Skin of body (tissue), 1 donor: ENCODE measurements at regions not wholly inside any gene's neighbourhood (a gene's known extent, or its start where the extent isn't known, plus 50 kb on each side); places are given as distances from the start of the nearest gene placed in this dataset.
"Not testable (repeated sequence)": the region's sequence is repeated elsewhere in the genome, so short reads cannot be mapped to it uniquely, and the experiment has no call there.

ENCODE experiments used
- DNase-seq: peaks from one replicate; lab custom pipeline; 2025; lab: John Stamatoyannopoulos, UW

DNA sequence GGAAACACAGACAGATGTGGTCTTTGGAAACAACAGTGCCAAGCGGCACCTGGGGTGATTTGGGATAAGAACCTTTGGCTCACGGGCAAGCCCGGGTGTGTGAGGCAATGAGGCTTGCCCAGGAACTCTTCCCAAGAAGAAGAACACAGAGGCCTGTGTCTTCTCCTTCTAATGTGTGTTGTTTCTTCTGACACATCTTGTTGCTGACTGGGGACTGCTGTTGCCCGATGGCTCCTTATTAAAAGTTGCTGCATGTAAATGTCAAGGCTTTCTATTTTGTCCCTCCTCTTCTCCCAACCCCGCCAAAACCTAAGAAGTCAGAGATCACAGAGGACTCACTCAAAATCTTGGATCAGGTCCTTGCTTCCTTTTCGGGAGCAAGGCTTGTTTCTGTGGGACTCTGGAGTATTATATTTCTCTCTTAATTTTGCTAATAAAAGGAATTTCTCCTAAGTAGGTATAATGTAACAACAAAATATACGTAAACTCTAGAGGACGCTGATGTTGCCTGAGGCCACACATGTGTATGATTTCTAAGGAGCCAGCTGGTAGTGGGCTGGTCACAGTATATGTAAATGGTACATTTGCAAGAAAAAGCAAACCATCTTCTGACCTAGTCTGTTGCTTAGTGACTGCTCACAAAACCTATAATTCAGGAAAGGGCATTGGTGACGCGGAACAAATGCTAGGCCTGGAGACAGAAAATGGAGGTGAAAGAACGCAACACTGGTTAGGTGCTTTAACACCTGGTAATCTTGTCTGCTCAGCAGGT lies 232.5 kb downstream of the GADD45G start:
- DNase-seq = no peak

DNA sequence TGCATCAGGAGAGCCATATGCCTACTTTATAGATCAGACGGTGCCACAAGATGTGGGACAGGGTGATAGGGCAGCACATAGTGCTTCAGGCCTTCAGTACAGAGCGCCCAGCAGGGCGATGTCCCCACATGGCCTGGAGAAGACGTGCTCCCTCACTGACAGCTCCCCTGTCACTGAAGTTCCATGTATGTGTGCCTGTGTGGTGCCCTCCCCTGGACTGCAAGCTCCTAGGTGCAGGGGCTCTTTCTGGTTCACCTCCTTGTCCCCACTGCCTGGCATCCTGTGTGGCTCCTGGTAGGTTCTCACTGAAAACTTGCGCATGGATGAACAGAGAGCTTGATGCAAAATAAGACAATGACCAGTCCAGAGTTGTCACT lies 233.1 kb downstream of the GADD45G start:
- DNase-seq = no peak

DNA sequence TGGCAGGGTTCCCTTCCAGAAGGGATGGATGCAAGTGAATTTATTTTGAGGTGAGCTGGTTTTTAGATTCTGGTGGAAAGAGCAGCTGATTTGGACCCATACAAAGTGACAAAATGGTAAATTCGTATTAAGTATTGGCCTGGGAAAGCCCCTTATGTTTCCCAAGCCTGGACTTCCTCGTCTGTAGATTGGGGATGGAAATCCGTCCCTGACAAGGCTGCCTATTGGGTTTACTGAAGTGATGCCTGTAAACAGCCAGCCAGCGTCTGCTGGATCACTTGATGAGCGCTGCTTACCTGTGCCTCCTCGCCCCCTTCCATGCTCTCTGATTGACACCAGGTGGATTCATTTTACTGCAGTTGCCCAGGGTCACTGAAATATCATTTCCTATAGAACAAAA lies 233.8 kb downstream of the GADD45G start:
- DNase-seq = no peak

DNA sequence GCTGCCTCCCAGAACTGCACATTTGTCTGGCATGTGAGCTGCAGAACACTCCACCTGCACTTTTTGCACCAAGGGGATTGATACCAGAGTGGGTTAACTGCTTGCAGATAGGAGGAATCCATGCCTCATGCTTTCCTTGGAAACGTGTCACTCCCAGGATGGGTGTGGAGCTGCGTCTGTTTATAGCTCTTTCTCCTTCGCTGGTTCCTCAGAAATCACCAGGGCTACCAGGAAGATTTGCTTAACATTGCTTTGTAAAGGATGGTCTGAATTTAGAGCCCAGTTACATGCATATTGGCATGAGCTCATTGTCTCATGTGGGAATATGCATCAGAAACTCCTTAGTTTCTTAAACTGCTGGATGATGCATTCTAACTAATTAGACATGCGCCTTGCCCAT lies 234.6 kb downstream of the GADD45G start:
- peak; percentile 61 for DNase-seq

DNA sequence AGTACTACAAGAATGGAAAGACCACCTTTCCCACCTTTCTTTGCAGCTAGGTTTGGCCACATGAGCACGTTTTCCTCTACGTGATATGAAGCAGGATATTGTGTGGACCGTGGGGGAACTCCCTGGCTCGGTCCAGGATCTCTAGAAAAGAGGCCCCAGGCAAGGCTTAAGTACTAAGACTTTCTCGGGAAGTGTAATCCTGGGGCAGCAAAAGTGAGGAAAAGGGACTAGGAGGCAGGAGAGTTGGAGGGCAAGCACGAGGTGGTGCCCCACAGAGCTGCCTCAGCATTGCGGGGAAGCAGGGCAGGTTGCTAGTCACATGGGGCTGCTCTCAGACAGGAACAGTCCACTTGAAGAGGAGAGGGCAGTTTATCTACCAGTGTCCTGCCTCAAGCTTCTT lies 235.1 kb downstream of the GADD45G start:
- no peak for DNase-seq

DNA sequence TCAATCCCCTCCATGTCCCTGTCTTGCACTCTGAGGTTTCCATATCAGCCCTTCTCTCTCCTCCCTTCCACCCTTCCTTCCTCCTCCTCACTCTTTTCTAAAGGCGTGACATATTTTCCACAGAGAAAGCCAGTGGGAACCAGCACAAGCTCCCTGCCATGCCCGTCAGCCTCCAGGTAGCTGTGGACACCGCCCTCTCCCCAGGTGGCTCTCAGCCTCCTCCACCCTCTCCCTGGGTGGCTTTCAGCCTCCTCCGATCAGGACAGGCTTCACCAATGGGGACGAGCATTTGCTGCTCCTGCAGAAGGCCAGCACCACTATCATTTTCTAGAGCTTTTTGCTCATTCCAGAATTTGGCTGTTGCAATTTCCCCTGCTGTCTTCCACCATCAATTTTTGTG lies 236.6 kb downstream of the GADD45G start:
- DNase-seq = no peak

DNA sequence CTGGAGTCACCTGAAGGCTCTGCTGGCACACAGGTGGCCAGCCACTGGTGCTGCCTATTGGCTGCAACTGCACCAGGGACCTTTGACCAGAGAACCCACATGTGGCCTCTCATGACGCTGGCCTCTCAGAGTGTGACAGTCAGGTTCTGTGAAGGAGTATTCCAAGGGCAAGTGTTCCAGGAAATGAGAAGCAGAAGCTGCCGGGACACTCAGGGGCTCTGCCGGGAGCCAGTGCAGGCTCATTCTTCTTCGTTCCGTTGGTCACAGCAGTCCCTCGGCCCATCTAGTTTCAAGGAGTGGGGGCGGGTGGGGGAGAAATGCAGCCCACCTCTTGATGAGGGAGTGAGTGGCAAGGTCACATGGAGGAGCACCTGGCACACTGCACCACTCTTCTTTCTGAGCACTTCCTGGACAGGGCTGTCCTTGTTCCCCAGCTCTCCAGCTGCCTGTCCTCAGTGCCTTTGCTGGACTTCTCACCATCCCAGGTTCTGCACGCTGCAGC lies 237.5 kb downstream of the GADD45G start:
- no peak for DNase-seq

DNA sequence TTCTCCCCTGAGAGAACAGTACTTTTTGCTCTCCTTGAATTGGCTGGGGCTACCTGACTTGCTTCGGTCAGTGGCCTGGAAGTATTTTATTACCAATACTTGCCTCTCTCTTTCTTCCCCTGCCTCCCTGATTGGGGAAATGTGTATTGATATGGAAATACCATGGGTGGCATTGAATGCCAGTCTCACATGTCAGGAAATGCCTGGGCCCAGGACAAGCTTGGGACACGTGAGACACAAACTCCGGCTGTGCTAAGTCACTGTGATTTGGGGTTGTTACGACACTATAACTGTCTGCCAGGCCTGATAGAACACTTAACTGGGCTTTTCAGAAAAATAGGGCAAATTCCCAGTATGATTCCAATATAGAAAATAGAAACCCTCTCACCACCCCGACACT lies 238.3 kb downstream of the GADD45G start:
- DNase-seq = no peak

DNA sequence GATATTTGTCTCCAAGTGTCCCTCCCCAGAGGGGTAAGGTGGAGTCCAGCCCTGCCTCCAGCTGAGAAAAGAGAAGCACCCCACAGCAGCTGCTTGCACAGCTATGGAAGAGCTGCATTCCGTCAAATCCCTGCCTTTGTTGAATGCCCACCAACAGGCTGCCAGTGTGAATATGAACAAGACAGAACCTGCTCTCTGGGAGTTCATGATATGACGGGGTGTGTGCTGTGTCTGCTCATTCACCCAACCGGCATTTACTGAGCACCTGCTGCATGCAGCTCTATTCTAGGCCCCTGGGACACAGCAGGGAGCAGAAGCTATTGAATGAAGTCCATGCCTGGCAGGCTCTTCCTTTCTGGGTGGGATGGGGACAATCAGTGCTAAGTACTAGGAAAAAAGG lies 238.8 kb downstream of the GADD45G start:
- no peak for DNase-seq

DNA sequence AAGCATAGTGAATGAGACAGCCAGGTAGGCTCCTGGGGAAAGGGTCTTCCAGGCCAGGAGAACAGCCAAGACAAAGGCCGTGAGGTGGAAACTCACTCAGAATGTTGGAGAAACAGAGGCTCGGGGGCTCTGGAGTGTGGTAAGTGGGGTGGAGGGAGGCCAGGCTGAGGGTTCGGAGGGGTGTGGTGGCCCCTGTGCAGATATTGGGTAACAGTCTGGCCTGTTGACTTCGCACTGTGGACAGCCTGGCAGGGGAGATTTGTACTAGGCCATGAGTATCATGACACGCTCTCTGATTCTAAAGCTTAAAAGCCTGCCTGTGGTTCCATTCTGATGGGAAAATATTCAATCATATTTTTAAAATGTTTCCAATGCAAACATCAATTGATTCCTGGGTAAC lies 239.3 kb downstream of the GADD45G start:
- no peak for DNase-seq

DNA sequence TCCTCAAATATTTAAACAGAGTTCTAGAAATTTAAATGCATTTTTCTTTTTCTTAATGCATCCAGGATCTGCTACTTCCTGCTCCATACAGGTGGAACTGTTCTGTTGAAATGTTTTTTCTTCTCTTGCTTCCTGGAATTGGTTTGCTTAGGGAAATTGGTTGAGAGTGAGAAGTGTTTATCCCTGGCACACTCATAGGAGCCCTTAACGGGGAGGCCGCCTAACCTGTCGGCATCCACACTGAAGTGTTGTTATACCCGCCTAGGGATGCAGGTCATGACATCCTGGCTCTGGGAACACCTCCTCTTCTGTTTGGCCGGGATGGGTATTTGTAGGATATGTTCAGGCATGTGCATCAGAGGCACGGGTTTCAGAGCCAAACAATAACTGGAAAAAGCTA lies 239.7 kb downstream of the GADD45G start:
- DNase-seq = no peak

DNA sequence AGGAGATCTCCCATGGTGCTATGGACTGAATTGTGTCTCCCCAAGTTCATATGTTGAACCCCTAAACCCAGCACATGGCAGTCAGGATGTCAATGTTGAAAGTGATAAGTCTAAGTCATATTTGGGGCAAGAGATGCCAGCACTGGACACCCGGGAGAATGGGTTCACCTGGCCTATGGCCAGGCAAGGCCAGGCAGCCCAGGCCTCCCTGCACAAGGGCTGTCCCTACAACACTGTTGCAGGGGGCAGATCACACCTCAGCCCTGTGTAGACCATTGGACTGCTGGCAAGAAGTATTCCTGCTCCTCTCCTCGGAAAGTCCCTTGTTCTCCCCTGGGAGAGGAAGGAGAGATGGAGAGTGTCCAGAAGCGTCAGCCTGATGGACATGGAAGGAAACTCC lies 240.5 kb downstream of the GADD45G start:
- no peak for DNase-seq

DNA sequence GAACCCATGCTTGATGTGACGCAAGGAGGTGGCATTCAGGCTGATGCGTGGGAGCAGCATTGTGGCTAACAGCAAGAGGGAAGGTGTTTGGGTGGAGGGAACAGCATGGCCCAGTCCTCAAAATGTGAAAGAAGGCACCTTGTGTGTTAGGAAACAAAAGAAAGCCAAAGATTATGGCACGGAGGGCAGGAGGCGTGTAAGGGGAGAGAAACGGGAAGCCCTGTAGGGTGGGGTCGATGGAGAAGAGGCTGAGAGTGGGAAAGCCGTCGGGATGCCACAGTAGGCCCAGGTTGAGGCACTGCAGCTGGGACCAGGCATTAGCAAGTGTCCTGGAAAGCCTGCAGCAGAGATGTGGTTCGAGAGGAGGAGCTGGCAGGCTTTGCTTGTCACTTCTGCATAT lies 241.1 kb downstream of the GADD45G start:
- DNase-seq = no peak

DNA sequence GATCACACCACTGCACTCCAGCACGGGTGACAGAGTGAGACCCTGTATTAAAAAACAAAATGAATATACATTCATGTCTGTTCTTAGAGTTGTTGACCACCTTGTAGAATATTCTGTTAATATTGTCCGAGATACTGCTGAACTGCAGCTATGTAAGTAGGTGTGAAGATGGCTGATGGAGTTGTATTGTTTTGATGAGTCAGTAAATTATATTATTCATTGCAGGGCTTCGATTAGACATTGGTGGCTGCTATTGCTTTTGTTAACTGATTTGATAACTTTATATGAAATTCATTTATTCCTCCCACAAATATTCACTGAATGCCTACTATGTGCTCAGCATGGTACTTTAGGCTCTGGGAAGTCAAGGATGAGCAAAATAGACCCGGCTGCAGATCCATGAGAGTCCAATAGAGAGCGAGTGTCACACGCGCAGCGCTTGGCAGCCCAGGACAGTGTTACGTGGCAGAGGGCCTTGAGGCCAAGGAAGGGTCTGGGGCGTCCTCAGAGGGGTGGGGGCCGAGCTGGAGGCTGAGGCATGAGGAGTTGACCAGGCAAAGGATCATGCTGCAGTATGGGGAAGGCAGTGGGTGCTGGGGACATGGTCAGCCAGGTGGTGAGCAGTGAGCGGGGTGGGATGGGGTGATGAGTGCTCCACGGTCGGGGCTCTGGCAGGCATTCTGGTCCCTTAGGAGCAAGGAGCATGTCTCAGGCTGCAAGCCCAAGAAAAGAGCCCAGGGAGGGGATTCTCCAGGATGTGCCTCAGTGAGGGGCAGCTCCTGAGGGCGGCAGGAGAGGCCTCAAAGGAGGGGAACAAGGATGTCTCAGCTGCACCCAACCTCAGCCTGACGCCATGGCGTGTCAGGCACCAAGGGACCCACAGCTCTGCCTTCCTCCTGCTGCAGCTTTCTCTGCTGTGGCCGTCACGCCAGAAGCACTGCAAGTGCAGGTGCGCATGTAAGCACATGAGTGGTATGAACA lies 243.5 kb downstream of the GADD45G start:
- no peak for DNase-seq

DNA sequence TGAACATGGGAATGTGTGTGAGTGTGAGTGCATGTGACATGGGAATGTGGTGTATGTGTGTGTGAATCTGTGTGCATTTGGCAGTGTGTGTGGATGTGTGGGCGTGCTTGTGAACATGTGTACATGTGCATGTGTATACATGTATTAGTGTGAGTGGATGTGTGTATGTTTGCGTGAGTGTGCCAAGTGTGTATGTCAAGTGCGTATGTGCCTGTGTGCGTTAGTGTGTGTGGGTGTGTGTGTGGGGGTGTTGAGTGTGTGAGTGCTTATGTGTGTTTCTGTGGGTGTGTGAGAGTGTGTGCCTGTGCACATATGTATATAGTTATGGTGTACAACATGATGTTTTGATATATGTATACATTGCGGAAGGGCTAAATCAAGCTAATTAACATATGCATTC lies 244.3 kb downstream of the GADD45G start:
- DNase-seq = no peak

DNA sequence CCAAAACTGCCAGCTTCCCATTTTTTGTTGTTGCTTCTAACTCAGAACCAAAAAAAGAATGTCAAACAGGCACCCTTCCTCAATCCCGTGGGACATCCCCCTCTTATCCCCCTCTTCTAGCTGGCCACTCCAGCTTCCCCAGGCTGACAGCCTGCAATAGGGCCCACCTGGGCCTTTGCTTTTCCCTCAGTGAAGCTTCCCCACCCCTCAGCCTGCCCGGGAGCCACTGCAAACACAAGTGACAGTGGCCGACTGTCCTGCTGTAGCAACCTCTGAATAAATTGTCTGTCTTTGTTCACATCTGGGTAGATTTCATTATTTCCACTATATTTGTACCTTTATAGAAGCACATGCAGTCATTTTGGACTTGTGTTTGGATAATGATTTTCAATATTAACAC lies 245.3 kb downstream of the GADD45G start:
- DNase-seq = no peak

DNA sequence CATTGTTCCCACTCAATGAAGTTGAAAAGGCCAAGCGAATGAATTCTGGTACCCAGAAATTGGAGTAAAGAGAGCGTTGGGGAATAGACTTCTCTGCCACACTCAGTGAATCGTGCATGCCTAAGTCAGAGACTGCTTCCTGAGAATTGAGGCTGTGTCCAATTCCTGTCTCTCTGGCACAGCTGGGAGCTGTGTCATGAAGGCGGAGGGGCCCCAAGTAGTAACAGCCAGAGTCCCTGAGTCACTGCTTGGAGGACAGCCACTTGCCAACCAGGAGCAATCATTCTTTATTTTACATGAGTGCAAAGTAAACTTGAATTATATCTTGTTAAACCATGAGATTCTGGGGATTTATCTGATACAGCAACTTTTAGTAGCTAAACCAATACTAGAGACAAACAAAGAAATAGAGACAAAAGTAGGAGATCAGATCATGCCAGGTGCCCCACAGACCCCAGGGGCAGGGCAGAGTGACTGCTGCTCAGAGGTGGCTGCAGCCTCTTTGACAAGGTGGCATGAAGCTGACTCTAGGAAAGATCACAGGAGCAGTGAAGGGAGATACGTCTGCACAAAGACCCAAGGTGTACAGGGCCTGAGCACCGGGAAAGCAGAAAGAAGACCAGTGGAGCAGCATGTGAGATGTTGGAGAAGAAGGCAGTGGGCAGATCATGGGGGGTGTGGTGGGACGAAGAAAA lies 246.0 kb downstream of the GADD45G start:
- peak; percentile 31 for DNase-seq

DNA sequence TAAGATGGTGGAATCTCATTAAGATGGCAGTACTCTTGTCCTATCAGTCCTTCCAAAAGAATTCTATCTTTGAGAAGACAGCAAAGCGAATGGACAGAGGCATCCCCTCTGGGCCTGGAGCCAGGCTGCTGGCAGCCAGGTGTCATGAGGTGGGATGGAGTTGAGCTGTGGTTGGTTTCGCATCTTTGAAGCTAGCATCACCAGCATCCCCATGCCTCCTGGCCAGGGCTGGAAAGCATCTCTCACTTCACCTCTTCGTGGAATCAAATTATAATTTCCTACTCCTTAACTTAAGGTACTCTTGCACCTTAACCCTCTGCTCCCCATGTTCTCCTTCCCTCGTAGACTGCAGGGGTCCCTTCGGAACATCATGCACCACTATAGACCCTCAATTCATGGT lies 248.3 kb downstream of the GADD45G start:
- no peak for DNase-seq

DNA sequence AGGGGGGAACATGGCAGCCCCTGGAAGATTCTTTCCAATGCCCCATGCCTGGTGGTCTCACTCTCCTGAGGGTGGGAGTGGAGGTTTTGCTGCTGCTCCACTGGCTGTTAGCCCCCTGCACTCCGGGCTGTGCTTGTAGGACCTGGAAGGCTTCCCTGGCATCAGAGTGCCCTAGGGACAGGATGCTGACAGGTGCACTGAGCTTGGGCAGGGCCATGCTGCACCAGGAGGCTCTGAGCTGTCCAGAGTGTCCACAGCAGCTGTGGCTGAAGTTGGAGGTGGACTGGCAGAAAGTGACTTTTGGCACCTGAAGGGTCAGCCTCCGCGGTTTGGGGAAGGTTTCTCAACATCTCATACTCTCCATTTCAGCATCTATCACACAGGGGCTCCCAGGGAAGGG lies 249.1 kb downstream of the GADD45G start:
- no peak for DNase-seq

DNA sequence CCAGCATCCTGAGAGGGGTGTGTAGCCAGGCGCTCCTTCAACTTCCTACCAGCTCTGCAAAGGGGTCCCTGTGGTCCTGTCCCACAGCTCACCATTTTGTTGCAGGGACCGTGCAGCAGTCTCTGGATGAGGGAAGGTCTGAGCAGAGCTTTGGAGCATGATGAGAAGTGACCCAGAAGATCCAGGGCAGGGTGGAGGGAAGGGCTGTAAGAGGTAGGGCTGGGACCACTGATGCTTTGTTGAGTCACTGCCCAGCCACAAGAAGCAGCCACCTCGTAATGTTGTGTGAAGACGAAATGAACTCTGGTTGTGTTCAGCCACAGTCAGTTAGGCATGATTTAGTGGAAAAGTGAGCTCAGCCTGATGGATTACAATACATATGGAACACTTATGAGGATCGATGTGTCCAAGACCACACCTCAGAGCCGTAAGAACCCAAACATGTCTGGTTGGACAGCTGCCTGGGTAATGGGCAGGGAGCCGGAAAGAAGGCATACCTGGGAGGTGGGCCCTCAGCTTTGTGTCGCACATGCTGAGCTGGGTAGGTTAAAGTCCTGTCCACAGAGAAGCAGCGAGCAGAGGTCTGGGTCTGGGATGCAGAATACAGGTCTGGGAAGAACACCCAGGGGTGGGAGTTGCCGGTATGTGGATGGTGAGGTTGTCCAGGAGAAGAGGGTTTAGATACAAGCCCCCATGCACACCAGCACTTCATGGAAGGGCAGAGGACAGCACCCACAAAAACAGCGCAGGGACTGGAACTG lies 250.1 kb downstream of the GADD45G start:
- peak; percentile 10 for DNase-seq

DNA sequence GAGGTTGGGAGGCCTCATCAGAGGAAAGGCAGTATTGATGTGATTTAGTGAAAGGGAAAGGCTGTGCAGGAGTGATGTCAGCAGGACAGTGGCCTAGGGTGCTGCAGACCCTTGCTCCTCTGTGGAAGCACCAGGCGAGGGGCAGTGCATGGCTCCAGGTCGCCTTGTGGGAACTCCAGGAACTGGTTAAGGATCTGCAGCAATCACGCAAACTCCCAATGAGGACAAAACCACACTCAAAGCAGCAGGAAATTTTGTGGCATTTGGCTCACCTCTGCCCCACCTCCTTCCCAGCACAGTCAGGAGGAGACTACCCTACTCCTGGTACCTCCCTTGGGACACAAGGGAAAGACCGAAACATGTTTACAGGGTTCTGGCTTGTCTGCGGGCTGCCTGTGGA lies 251.5 kb downstream of the GADD45G start:
- DNase-seq = not testable (repeated sequence)
